HG03469 (cell line): ENCODE measurements at regions not wholly inside any gene's neighbourhood (a gene's known extent, or its start where the extent isn't known, plus 50 kb on each side); places are given as distances from the start of the nearest gene placed in this dataset.

Experiments used
- ATAC-seq: cut with Tn5 transposase; IDR thresholded peaks from one replicate; pipeline ENCODE4 v1.9.1; 2021; ENCODE audit warnings: mild to moderate bottlenecking, moderate library complexity, moderate number of reproducible peaks; ENCODE audit not compliant: unreplicated experiment

GRCh38 chr7:118075936-118076335 is 108.0 kb upstream of the LSM8 start:
- ATAC-seq: no peak

- no peak for ATAC-seq
Measured at GRCh38 chr7:118076564-118076963, 107.4 kb upstream of the LSM8 start.

- ATAC-seq: no peak
Measured at GRCh38 chr7:118078015-118078414, 105.9 kb upstream of the LSM8 start.

- ATAC-seq: no peak
Measured at GRCh38 chr7:118079369-118079768, 104.6 kb upstream of the LSM8 start.

- ATAC-seq: peak; percentile 99
Measured at GRCh38 chr7:118080947-118081346, 103.0 kb upstream of the LSM8 start.

- ATAC-seq: no peak
Measured at GRCh38 chr7:118082506-118082905, 101.5 kb upstream of the LSM8 start.

GRCh38 chr7:118085000-118085399 is 99.0 kb upstream of the LSM8 start:
- ATAC-seq: no peak

- ATAC-seq: no peak
Measured at GRCh38 chr7:118087126-118087525, 96.8 kb upstream of the LSM8 start.

- ATAC-seq: no peak
Measured at GRCh38 chr7:118094044-118094443, 89.9 kb upstream of the LSM8 start.

- no peak for ATAC-seq
Measured at GRCh38 chr7:118104812-118105441, 79.0 kb upstream of the LSM8 start.

- no peak for ATAC-seq
Measured at GRCh38 chr7:118109607-118110006, 74.4 kb upstream of the LSM8 start.

GRCh38 chr7:118110178-118110925 is 73.6 kb upstream of the LSM8 start:
- ATAC-seq: no peak

- no peak for ATAC-seq
Measured at GRCh38 chr7:118111347-118111746, 72.6 kb upstream of the LSM8 start.

GRCh38 chr7:118114175-118114574 is 69.8 kb upstream of the LSM8 start:
- ATAC-seq: no peak

GRCh38 chr7:118129041-118129795 is 54.7 kb upstream of the LSM8 start:
- ATAC-seq: peak; percentile 90

- no peak for ATAC-seq
Measured at GRCh38 chr7:118132764-118133163, 51.2 kb upstream of the LSM8 start.
